IMR-90 (cell line): ENCODE measurements at regions not wholly inside any gene's neighbourhood (a gene's known extent, or its start where the extent isn't known, plus 50 kb on each side); places are given as distances from the start of the nearest gene placed in this dataset.

Experiments used
- ATAC-seq: fragments of 200-7000 bp; cut with Tn5 transposase; 2 replicates; pipeline ENCODE4 v1.9.1; 2020; ENCODE audit warnings: low read depth, mild to moderate bottlenecking, moderate library complexity
- BruUV-seq: library from RNA; stranded (reverse); fragments of 400-500 nt; replicated peaks from 2 replicates; lab custom pipeline; 2021; lab: Mats Ljungman, UMichigan
- CTCF ChIA-PET: fragments of 300-600 bp; formaldehyde crosslinking; extraction: SDS; loops from one replicate; lab custom pipeline; 2021; ENCODE audit warnings: antibody characterized with exemption; lab: Yijun Ruan, JAX
- POLR2A ChIA-PET: fragments of 300-600 bp; sonication (Branson Sonifier 250); formaldehyde crosslinking; loops from one replicate; lab custom pipeline; 2022; ENCODE audit warnings: antibody characterized with exemption; ENCODE audit not compliant: unreplicated experiment; lab: Charles Lee
- DNase-seq: peaks from one replicate; pipeline ENCODE4 v3.0.0; 2013
- H2AFZ ChIP-seq: replicated peaks from 2 replicates; pipeline ENCODE3; 2013; ENCODE audit warnings: low read length, mild to moderate bottlenecking; ENCODE audit not compliant: poor library complexity
- H2AK5ac ChIP-seq: 2 replicates; pipeline ENCODE4 v1.6.1; 2013; ENCODE audit warnings: low read depth, low read length, inconsistent platforms
- H2AK9ac ChIP-seq: replicated peaks from 2 replicates; pipeline ENCODE3; 2013; ENCODE audit warnings: mild to moderate bottlenecking, low read depth, low read length, moderate library complexity; ENCODE audit not compliant: poor library complexity
- H2BK120ac ChIP-seq: 2 replicates; pipeline ENCODE4 v1.6.1; 2013; ENCODE audit warnings: low read depth, low read length, inconsistent platforms
- H2BK15ac ChIP-seq: 3 replicates; pipeline ENCODE4 v1.6.1; 2013; ENCODE audit warnings: low read depth, low read length, inconsistent platforms
- H2BK20ac ChIP-seq: 2 replicates; pipeline ENCODE4 v1.6.1; 2013; ENCODE audit warnings: low read depth, mild to moderate bottlenecking, inconsistent platforms, low read length, moderate library complexity
- H2BK5ac ChIP-seq: 2 replicates; pipeline ENCODE4 v1.6.1; 2013; ENCODE audit warnings: mild to moderate bottlenecking, low read depth, low read length, inconsistent platforms; ENCODE audit not compliant: poor library complexity, severe bottlenecking
- H3K14ac ChIP-seq: replicated peaks from 2 replicates; pipeline ENCODE4 v1.6.1; 2013; ENCODE audit warnings: low read depth, low read length, inconsistent platforms
- H3K18ac ChIP-seq: 2 replicates; pipeline ENCODE4 v1.6.1; 2013; ENCODE audit warnings: low read depth, low read length, control low read depth
- H3K23ac ChIP-seq: 2 replicates; pipeline ENCODE4 v1.6.1; 2013; ENCODE audit warnings: low read depth, low read length, inconsistent platforms
- H3K27ac ChIP-seq: 2 replicates; pipeline ENCODE4 v1.5.1; 2013; ENCODE audit warnings: mild to moderate bottlenecking, control low read depth, low read length; ENCODE audit not compliant: insufficient read depth
- H3K27me3 ChIP-seq: 2 replicates; pipeline ENCODE4 v1.6.1; 2013; ENCODE audit warnings: low read length; ENCODE audit not compliant: control insufficient read depth, insufficient read depth
- H3K36me3 ChIP-seq: 2 replicates; pipeline ENCODE4 v1.6.1; 2013; ENCODE audit warnings: low read length, mixed read lengths; ENCODE audit not compliant: control insufficient read depth, insufficient read depth
- H3K4ac ChIP-seq: 2 replicates; pipeline ENCODE4 v1.6.1; 2013; ENCODE audit warnings: low read depth, low read length, inconsistent platforms
- H3K4me1 ChIP-seq: 2 replicates; pipeline ENCODE4 v1.6.1; 2013; ENCODE audit warnings: low read length, mixed read lengths; ENCODE audit not compliant: control insufficient read depth, insufficient read depth
- H3K4me2 ChIP-seq: 2 replicates; pipeline ENCODE4 v1.6.1; 2013; ENCODE audit warnings: low read depth, mild to moderate bottlenecking, control low read depth, low read length, moderate library complexity
- H3K4me3 ChIP-seq: 2 replicates; pipeline ENCODE4 v1.5.1; 2013; ENCODE audit warnings: low read depth, mild to moderate bottlenecking, control low read depth, low read length, moderate library complexity; ENCODE audit not compliant: insufficient read depth
- H3K56ac ChIP-seq: 2 replicates; pipeline ENCODE4 v1.6.1; 2013; ENCODE audit warnings: low read length, inconsistent platforms; ENCODE audit not compliant: insufficient read depth; ENCODE audit errors: extremely low read depth
- H3K79me1 ChIP-seq, 2 experiments: 2 replicates each; pipeline ENCODE4 v1.6.1; 2013; ENCODE audit warnings: low read length in 2 of 2, inconsistent platforms in 1 of 2, low read depth in 1 of 2
- H3K9ac ChIP-seq: 2 replicates; pipeline ENCODE4 v1.6.1; 2013; ENCODE audit warnings: low read depth, low read length, control low read depth
- H3K9me1 ChIP-seq: 2 replicates; pipeline ENCODE4 v1.6.1; 2013; ENCODE audit warnings: low read length, inconsistent platforms; ENCODE audit not compliant: insufficient read depth
- H3K9me3 ChIP-seq: 2 replicates; pipeline ENCODE4 v1.6.1; 2013; ENCODE audit warnings: low read length; ENCODE audit not compliant: control insufficient read depth, insufficient read depth
- H4K20me1 ChIP-seq: 2 replicates; pipeline ENCODE4 v1.6.1; 2013; ENCODE audit warnings: low read length, inconsistent platforms; ENCODE audit not compliant: insufficient read depth
- H4K5ac ChIP-seq: 2 replicates; pipeline ENCODE4 v1.6.1; 2013; ENCODE audit warnings: mild to moderate bottlenecking, low read depth, low read length, control low read depth
- H4K8ac ChIP-seq, 2 experiments: 2 replicates each; pipeline ENCODE4 v1.6.1; 2013; ENCODE audit warnings: low read depth in 2 of 2, low read length in 2 of 2, control low read depth in 1 of 2, inconsistent platforms in 1 of 2
- H4K91ac ChIP-seq: 2 replicates; pipeline ENCODE4 v1.6.1; 2013; ENCODE audit warnings: low read depth, low read length, inconsistent platforms; ENCODE audit not compliant: insufficient read depth
- BHLHE40 ChIP-seq: fragments of 150-350 bp; IDR thresholded peaks from 2 replicates; pipeline ENCODE4 v1.6.1; 2016; ENCODE audit warnings: mild to moderate bottlenecking, low read depth, low read length
- CEBPB ChIP-seq: IDR thresholded peaks from 2 replicates; pipeline ENCODE4 v1.6.1; 2012; ENCODE audit warnings: low read depth, low read length, improper control_type of control experiment
- CHD1 ChIP-seq: IDR thresholded peaks from 2 replicates; pipeline ENCODE4 v1.6.1; 2012; ENCODE audit warnings: low read depth, low read length, improper control_type of control experiment
- ELK1 ChIP-seq: fragments of 150-350 bp; IDR thresholded peaks from 2 replicates; pipeline ENCODE4 v1.6.1; 2016; ENCODE audit warnings: low read depth, mild to moderate bottlenecking, low read length, moderate library complexity, borderline replicate concordance
- FOS ChIP-seq: fragments of 150-350 bp; IDR thresholded peaks from 2 replicates; pipeline ENCODE4 v1.6.1; 2016; ENCODE audit warnings: low read depth, low read length
- MAFK ChIP-seq: IDR thresholded peaks from 2 replicates; pipeline ENCODE4 v1.6.1; 2012; ENCODE audit warnings: low read depth, low read length, improper control_type of control experiment
- MAZ ChIP-seq: IDR thresholded peaks from 2 replicates; pipeline ENCODE4 v1.6.1; 2012; ENCODE audit warnings: low read depth, mild to moderate bottlenecking, low read length, improper control_type of control experiment, moderate library complexity, borderline replicate concordance
- MXI1 ChIP-seq: IDR thresholded peaks from 2 replicates; pipeline ENCODE4 v1.6.1; 2012; ENCODE audit warnings: low read depth, mild to moderate bottlenecking, low read length, moderate library complexity, borderline replicate concordance
- NFE2L2 ChIP-seq: fragments of 150-350 bp; IDR thresholded peaks from 2 replicates; pipeline ENCODE4 v1.6.1; 2016; ENCODE audit warnings: low read depth, mild to moderate bottlenecking, low read length
- POLR2A ChIP-seq: IDR thresholded peaks from 2 replicates; pipeline ENCODE4 v1.6.1; 2012; ENCODE audit warnings: mild to moderate bottlenecking, low read depth, low read length
- RAD21 ChIP-seq: IDR thresholded peaks from 2 replicates; pipeline ENCODE4 v1.6.1; 2012; ENCODE audit warnings: low read length, improper control_type of control experiment
- RCOR1 ChIP-seq: IDR thresholded peaks from 2 replicates; pipeline ENCODE4 v1.6.1; 2012; ENCODE audit warnings: mild to moderate bottlenecking, low read length, improper control_type of control experiment; ENCODE audit not compliant: insufficient replicate concordance
- RFX5 ChIP-seq: IDR thresholded peaks from 2 replicates; pipeline ENCODE4 v1.8.0; 2012; ENCODE audit warnings: low read depth, mild to moderate bottlenecking, low read length, moderate library complexity
- SMC3 ChIP-seq: fragments of 150-350 bp; IDR thresholded peaks from 2 replicates; pipeline ENCODE4 v1.6.1; 2016; ENCODE audit warnings: low read depth, mild to moderate bottlenecking, antibody characterized with exemption, low read length, moderate library complexity
- USF2 ChIP-seq: fragments of 150-350 bp; IDR thresholded peaks from 2 replicates; pipeline ENCODE4 v1.6.1; 2017; ENCODE audit warnings: mild to moderate bottlenecking, antibody characterized with exemption, low read length, low read depth
- WGBS, 2 experiments: methylation state at CpG; one replicate each; pipeline versions ENCODE4 v1.1.5 to v1.1.7; 2013; ENCODE audit warnings: missing lambda C conversion rate in 2 of 2; ENCODE audit not compliant: insufficient read length in 1 of 2; ENCODE audit errors: extremely low coverage in 2 of 2; 5-methylcytosine and 5-hydroxymethylcytosine counted together
- dilution Hi-C: fragments of 300-500 bp; cut with HindIII; formaldehyde crosslinking; loops from one replicate; pipeline ENCODE4 v1.14.3; 2018; ENCODE audit warnings: low sequenced_read_pairs; ENCODE audit not compliant: unreplicated experiment
- in situ Hi-C: fragments of 300-500 bp; cut with MboI; formaldehyde crosslinking; loops from 3 replicates; pipeline ENCODE4 v1.14.3; 2019; ENCODE audit warnings: low sequenced_read_pairs, inconsistent platforms, mixed read lengths
- intact Hi-C: fragments of 100-400 bp; cut with micrococcal nuclease; formaldehyde crosslinking; loops from 2 replicates; pipeline ENCODE4 v1.10.0; 2022
- TF ChIP-seq, protein P1 (sequence below): conservative IDR thresholded peaks from 2 replicates; pipeline ENCODE4 v1.5.1; 2012; ENCODE audit warnings: mild to moderate bottlenecking, low read depth, low read length, improper control_type of control experiment

- no peaks in the 10 kb centered on the region for H3K9me3 ChIP-seq
- POLR2A ChIA-PET: no interaction called here
- H3K56ac ChIP-seq: no peak overlapping the region
- H3K4me2 ChIP-seq: no peak overlapping the region
- H2BK5ac ChIP-seq: no peak overlapping the region
- dilution Hi-C loops (no loop called here), in situ Hi-C loops (loop anchor here (10.0 kb wide), 1 partner anchor 799 kb away; no protein-coding TSS in a partner anchor), intact Hi-C loops (no loop called here)
- peaks cover 8% of the 10 kb centered on the region for H3K4me1 ChIP-seq
- H2AK9ac ChIP-seq: no peak overlapping the region
- peak overlapping the region; percentile 46; the same call in 1 of the 2 replicates for H3K4ac ChIP-seq
- TF ChIP-seq RAD21 (no peak), MAZ (no peak), CHD1 (no peak), FOS (no peak), SMC3 (no peak), BHLHE40 (no peak), RCOR1 (no peak), CEBPB (no peak), RFX5 (no peak), MAFK (no peak), ELK1 (no peak), POLR2A (no peak), USF2 (no peak), MXI1 (no peak), NFE2L2 (no peak)
- TF ChIP-seq, protein P1, sequence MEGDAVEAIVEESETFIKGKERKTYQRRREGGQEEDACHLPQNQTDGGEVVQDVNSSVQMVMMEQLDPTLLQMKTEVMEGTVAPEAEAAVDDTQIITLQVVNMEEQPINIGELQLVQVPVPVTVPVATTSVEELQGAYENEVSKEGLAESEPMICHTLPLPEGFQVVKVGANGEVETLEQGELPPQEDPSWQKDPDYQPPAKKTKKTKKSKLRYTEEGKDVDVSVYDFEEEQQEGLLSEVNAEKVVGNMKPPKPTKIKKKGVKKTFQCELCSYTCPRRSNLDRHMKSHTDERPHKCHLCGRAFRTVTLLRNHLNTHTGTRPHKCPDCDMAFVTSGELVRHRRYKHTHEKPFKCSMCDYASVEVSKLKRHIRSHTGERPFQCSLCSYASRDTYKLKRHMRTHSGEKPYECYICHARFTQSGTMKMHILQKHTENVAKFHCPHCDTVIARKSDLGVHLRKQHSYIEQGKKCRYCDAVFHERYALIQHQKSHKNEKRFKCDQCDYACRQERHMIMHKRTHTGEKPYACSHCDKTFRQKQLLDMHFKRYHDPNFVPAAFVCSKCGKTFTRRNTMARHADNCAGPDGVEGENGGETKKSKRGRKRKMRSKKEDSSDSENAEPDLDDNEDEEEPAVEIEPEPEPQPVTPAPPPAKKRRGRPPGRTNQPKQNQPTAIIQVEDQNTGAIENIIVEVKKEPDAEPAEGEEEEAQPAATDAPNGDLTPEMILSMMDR: no peak
- peak overlapping the region; percentile 38; the same call in 1 of the 3 replicates for H2BK15ac ChIP-seq
- no peak overlapping the region for H4K8ac ChIP-seq
- peaks cover 0 to 15% of the 10 kb centered on the region in 2 experiments; a peak in 2 of 4 replicates for H3K79me1 ChIP-seq
- no peaks in the 10 kb centered on the region for H3K36me3 ChIP-seq
- H3K18ac ChIP-seq: no peak overlapping the region
- H2AFZ ChIP-seq: no peak overlapping the region
- no peak overlapping the region for H3K9ac ChIP-seq
- H3K9me1 ChIP-seq: peaks cover 17% of the 10 kb centered on the region
- no peak for DNase-seq
- no peak for ATAC-seq
- no TSS peak for BruUV-seq
- no peak overlapping the region for H3K14ac ChIP-seq
- no peak overlapping the region for H4K91ac ChIP-seq
- H2BK120ac ChIP-seq: peak overlapping the region; percentile 53; the same call in 1 of the 2 replicates
- H3K27me3 ChIP-seq: no peaks in the 10 kb centered on the region
- H4K5ac ChIP-seq: no peak overlapping the region
- no peaks in the 10 kb centered on the region for H4K20me1 ChIP-seq
- no CpG with 5 or more reads among the region's 3 CpGs for WGBS, 2 experiments
- H3K4me3 ChIP-seq: no peak overlapping the region
- H3K27ac ChIP-seq: no peak overlapping the region
- peak overlapping the region; percentile 54; the same call in 1 of the 2 replicates for H2AK5ac ChIP-seq
- peak overlapping the region; percentile 28; the same call in 1 of the 2 replicates for H2BK20ac ChIP-seq
- H3K23ac ChIP-seq: no peak overlapping the region
- CTCF ChIA-PET: no interaction called here
These were observed 121.9 kb upstream of the JUN start for GRCh38 chr1:58905628-58906221.
